ENCODE measurements at regions not wholly inside any gene's neighbourhood (a gene's known extent, or its start where the extent isn't known, plus 50 kb on each side); places are given as distances from the start of the nearest gene placed in this dataset.

- 0 to 1% methylated on average over 6 of the region's 6 CpGs for WGBS, 2 experiments (ENCODE audit: low coverage in 1 of 2, low lambda C conversion rate in 2 of 2, missing lambda C conversion rate in 2 of 2)
- no peak overlapping the region for H3K9ac ChIP-seq
- no peaks in the 10 kb centered on the region for H3K9me2 ChIP-seq (ENCODE audit: insufficient read depth)
- peaks cover 37% of the 10 kb centered on the region for H3K27me3 ChIP-seq (replicated peaks; ENCODE audit: insufficient read depth)
- no peaks in the 10 kb centered on the region for H3K79me2 ChIP-seq (ENCODE audit: insufficient read depth)
- no peaks in the 10 kb centered on the region for H3K9me3 ChIP-seq (ENCODE audit: low read depth)
- H3K4me1 ChIP-seq (ENCODE audit: insufficient read depth), result no peaks in the 10 kb centered on the region
- no peaks in the 10 kb centered on the region for H3F3A ChIP-seq (ENCODE audit: insufficient read depth)
- H3K36me3 ChIP-seq (ENCODE audit: low read depth), result no peaks in the 10 kb centered on the region
- no peak overlapping the region for H3K4me3 ChIP-seq
- in situ Hi-C loops (cut with MboI), result no loop called here
- H3K27ac ChIP-seq, result no peak overlapping the region
- TF ChIP-seq EZH2phosphoT487 (IDR thresholded peaks at IDR 0.05; ENCODE audit: insufficient read depth, low read depth) (no peak), EZH2 (IDR thresholded peaks at IDR 0.05; ENCODE audit: insufficient read depth, poor library complexity, severe bottlenecking) (no peak)
- H2AFZ ChIP-seq, result no peak overlapping the region
- no peak overlapping the region for H3K4me2 ChIP-seq (ENCODE audit: unreplicated experiment)
- peak; percentile 4 for DNase-seq
- H4K20me1 ChIP-seq (ENCODE audit: insufficient read depth), result no peaks in the 10 kb centered on the region
These were observed 244.3 kb downstream of the METTL4 start for GRCh38 chr18:2326999-2327398.

GRCh38 chr18:2330764-2331163, 240.5 kb downstream of the METTL4 start:
- WGBS, 2 experiments (ENCODE audit: low coverage in 1 of 2, low lambda C conversion rate in 2 of 2, missing lambda C conversion rate in 2 of 2), result 6 to 16% methylated on average over 2 of the region's 2 CpGs
- H3K27ac ChIP-seq, result no peak overlapping the region
- H3K79me2 ChIP-seq (ENCODE audit: insufficient read depth), result no peaks in the 10 kb centered on the region
- H3K27me3 ChIP-seq (replicated peaks; ENCODE audit: insufficient read depth), result peaks cover 36% of the 10 kb centered on the region
- H3K4me3 ChIP-seq, result no peak overlapping the region
- H3K9me2 ChIP-seq (ENCODE audit: insufficient read depth), result no peaks in the 10 kb centered on the region
- no peak overlapping the region for H3K4me2 ChIP-seq (ENCODE audit: unreplicated experiment)
- H3K9ac ChIP-seq, result no peak overlapping the region
- no peaks in the 10 kb centered on the region for H3K4me1 ChIP-seq (ENCODE audit: insufficient read depth)
- H2AFZ ChIP-seq, result no peak overlapping the region
- DNase-seq, result no peak
- H3F3A ChIP-seq (ENCODE audit: insufficient read depth), result no peaks in the 10 kb centered on the region
- no peaks in the 10 kb centered on the region for H3K9me3 ChIP-seq (ENCODE audit: low read depth)
- in situ Hi-C loops (cut with MboI), result no loop called here
- no peaks in the 10 kb centered on the region for H4K20me1 ChIP-seq (ENCODE audit: insufficient read depth)
- H3K36me3 ChIP-seq (ENCODE audit: low read depth), result no peaks in the 10 kb centered on the region
- TF ChIP-seq EZH2phosphoT487 (IDR thresholded peaks at IDR 0.05; ENCODE audit: insufficient read depth, low read depth) (no peak), EZH2 (IDR thresholded peaks at IDR 0.05; ENCODE audit: insufficient read depth, poor library complexity, severe bottlenecking) (no peak)

- WGBS, 2 experiments (ENCODE audit: low coverage in 1 of 2, low lambda C conversion rate in 2 of 2, missing lambda C conversion rate in 2 of 2), result 48 to 49% methylated on average over 4 of the region's 4 CpGs
- no peaks in the 10 kb centered on the region for H3K4me1 ChIP-seq (ENCODE audit: insufficient read depth)
- H3F3A ChIP-seq (ENCODE audit: insufficient read depth), result no peaks in the 10 kb centered on the region
- H3K4me3 ChIP-seq, result no peak overlapping the region
- no peak overlapping the region for H3K27ac ChIP-seq
- H2AFZ ChIP-seq, result no peak overlapping the region
- H3K9ac ChIP-seq, result no peak overlapping the region
- H3K79me2 ChIP-seq (ENCODE audit: insufficient read depth), result no peaks in the 10 kb centered on the region
- H3K27me3 ChIP-seq (replicated peaks; ENCODE audit: insufficient read depth), result peaks cover 29% of the 10 kb centered on the region
- H4K20me1 ChIP-seq (ENCODE audit: insufficient read depth), result no peaks in the 10 kb centered on the region
- H3K9me2 ChIP-seq (ENCODE audit: insufficient read depth), result no peaks in the 10 kb centered on the region
- H3K36me3 ChIP-seq (ENCODE audit: low read depth), result no peaks in the 10 kb centered on the region
- TF ChIP-seq EZH2 (IDR thresholded peaks at IDR 0.05; ENCODE audit: insufficient read depth, poor library complexity, severe bottlenecking) (no peak), EZH2phosphoT487 (IDR thresholded peaks at IDR 0.05; ENCODE audit: insufficient read depth, low read depth) (no peak)
- in situ Hi-C loops (cut with MboI), result no loop called here
- H3K4me2 ChIP-seq (ENCODE audit: unreplicated experiment), result no peak overlapping the region
- no peaks in the 10 kb centered on the region for H3K9me3 ChIP-seq (ENCODE audit: low read depth)
- no peak for DNase-seq
These were observed 239.8 kb downstream of the METTL4 start for GRCh38 chr18:2331491-2331890.

- H2AFZ ChIP-seq, result 0 out of 2 replicates have a peak overlapping the region, but pooled peaks have one; percentile 66
- TF ChIP-seq EZH2phosphoT487 (IDR thresholded peaks at IDR 0.05; ENCODE audit: insufficient read depth, low read depth), result no peak
- no peak for TF ChIP-seq EZH2 (IDR thresholded peaks at IDR 0.05; ENCODE audit: insufficient read depth, poor library complexity, severe bottlenecking)
- no peaks in the 10 kb centered on the region for H3K4me1 ChIP-seq (ENCODE audit: insufficient read depth)
- H3K27ac ChIP-seq, result no peak overlapping the region
- peaks cover 6% of the 10 kb centered on the region for H3K27me3 ChIP-seq (replicated peaks; ENCODE audit: insufficient read depth)
- no peaks in the 10 kb centered on the region for H3K9me3 ChIP-seq (ENCODE audit: low read depth)
- DNase-seq, result no peak
- no peaks in the 10 kb centered on the region for H3K79me2 ChIP-seq (ENCODE audit: insufficient read depth)
- no peaks in the 10 kb centered on the region for H4K20me1 ChIP-seq (ENCODE audit: insufficient read depth)
- no peaks in the 10 kb centered on the region for H3K36me3 ChIP-seq (ENCODE audit: low read depth)
- H3K9me2 ChIP-seq (ENCODE audit: insufficient read depth), result no peaks in the 10 kb centered on the region
- no peak overlapping the region for H3K4me3 ChIP-seq
- H3K9ac ChIP-seq, result no peak overlapping the region
- H3F3A ChIP-seq (ENCODE audit: insufficient read depth), result no peaks in the 10 kb centered on the region
- no peak overlapping the region for H3K4me2 ChIP-seq (ENCODE audit: unreplicated experiment)
- in situ Hi-C loops (cut with MboI), result no loop called here
These were observed 234.5 kb downstream of the METTL4 start for GRCh38 chr18:2336690-2337392.
